ENCODE measurements at regions not wholly inside any gene's neighbourhood (a gene's known extent, or its start where the extent isn't known, plus 50 kb on each side); places are given as distances from the start of the nearest gene placed in this dataset.

DNA sequence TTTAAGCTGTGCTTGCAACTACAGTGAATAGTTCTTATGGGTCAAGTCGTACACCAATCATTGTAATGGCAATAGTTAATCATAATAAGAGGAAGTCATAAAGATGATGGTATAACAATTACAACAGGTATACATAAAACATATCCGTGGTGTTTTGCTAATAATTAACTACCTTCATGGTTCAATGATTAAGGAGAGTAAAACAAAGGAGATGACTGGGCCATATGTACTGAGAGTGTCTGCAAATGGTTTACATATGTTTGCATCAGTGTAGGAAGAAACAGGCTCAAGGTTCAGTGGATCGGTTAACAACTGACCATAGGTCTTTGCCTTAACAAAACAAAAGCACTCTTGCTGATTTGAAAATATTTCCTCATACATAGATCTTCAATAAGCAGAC is 253.0 kb downstream of the COX7B2 start:
- TF ChIP-seq, protein P1, sequence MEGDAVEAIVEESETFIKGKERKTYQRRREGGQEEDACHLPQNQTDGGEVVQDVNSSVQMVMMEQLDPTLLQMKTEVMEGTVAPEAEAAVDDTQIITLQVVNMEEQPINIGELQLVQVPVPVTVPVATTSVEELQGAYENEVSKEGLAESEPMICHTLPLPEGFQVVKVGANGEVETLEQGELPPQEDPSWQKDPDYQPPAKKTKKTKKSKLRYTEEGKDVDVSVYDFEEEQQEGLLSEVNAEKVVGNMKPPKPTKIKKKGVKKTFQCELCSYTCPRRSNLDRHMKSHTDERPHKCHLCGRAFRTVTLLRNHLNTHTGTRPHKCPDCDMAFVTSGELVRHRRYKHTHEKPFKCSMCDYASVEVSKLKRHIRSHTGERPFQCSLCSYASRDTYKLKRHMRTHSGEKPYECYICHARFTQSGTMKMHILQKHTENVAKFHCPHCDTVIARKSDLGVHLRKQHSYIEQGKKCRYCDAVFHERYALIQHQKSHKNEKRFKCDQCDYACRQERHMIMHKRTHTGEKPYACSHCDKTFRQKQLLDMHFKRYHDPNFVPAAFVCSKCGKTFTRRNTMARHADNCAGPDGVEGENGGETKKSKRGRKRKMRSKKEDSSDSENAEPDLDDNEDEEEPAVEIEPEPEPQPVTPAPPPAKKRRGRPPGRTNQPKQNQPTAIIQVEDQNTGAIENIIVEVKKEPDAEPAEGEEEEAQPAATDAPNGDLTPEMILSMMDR (IDR thresholded peaks at IDR 0.05; ENCODE audit: low read depth, low read length): no peak
- no peak for TF ChIP-seq EZH2phosphoT487 (IDR thresholded peaks at IDR 0.05; ENCODE audit: low read depth)
